Activated CD4-positive, CD25-positive, alpha-beta regulatory T cell (primary cell): ENCODE measurements at regions not wholly inside any gene's neighbourhood (a gene's known extent, or its start where the extent isn't known, plus 50 kb on each side); places are given as distances from the start of the nearest gene placed in this dataset.
"Not testable (repeated sequence)": the region's sequence is repeated elsewhere in the genome, so short reads cannot be mapped to it uniquely, and the experiment has no call there.

Source experiments
- DNase-seq, 4 experiments: peaks; one replicate each; lab custom pipeline; 2025; lab: John Stamatoyannopoulos, UW

GRCh38 chr18:4765401-4765800 lies 310.3 kb upstream of the DLGAP1 start:
- no peak for DNase-seq

GRCh38 chr18:4762330-4762729 lies 307.2 kb upstream of the DLGAP1 start:
- DNase-seq = no peak

- DNase-seq = no peak
These were observed 303.9 kb upstream of the DLGAP1 start for GRCh38 chr18:4758980-4759379.

- no peak for DNase-seq
These were observed 300.7 kb upstream of the DLGAP1 start for GRCh38 chr18:4755848-4756247.

GRCh38 chr18:4753151-4753550 lies 298.0 kb upstream of the DLGAP1 start:
- not testable (repeated sequence) for DNase-seq

GRCh38 chr18:4751523-4751922 lies 296.4 kb upstream of the DLGAP1 start:
- DNase-seq = no peak

GRCh38 chr18:4750393-4751346 lies 295.6 kb upstream of the DLGAP1 start:
- no peak for DNase-seq

GRCh38 chr18:4748975-4749374 lies 293.9 kb upstream of the DLGAP1 start:
- no peak for DNase-seq

- no peak for DNase-seq
These were observed 279.8 kb upstream of the DLGAP1 start for GRCh38 chr18:4734903-4735302.

GRCh38 chr18:4734021-4734420 lies 278.9 kb upstream of the DLGAP1 start:
- DNase-seq = no peak

GRCh38 chr18:4721545-4721944 lies 266.4 kb upstream of the DLGAP1 start:
- DNase-seq = no peak

- DNase-seq = no peak
These were observed 265.4 kb upstream of the DLGAP1 start for GRCh38 chr18:4720518-4720917.

GRCh38 chr18:4705894-4706293 lies 250.8 kb upstream of the DLGAP1 start:
- no peak for DNase-seq

- DNase-seq = no peak
These were observed 249.7 kb upstream of the DLGAP1 start for GRCh38 chr18:4704781-4705180.

- no peak for DNase-seq
These were observed 236.7 kb upstream of the DLGAP1 start for GRCh38 chr18:4691836-4692235.

- not testable (repeated sequence) for DNase-seq
These were observed 223.6 kb upstream of the DLGAP1 start for GRCh38 chr18:4678685-4679084.

GRCh38 chr18:4677006-4677405 lies 221.9 kb upstream of the DLGAP1 start:
- DNase-seq = no peak

- DNase-seq = no peak
These were observed 217.1 kb upstream of the DLGAP1 start for GRCh38 chr18:4672162-4672561.

GRCh38 chr18:4658804-4659203 lies 203.7 kb upstream of the DLGAP1 start:
- no peak for DNase-seq

- no peak for DNase-seq
These were observed 198.3 kb upstream of the DLGAP1 start for GRCh38 chr18:4653418-4653817.

- DNase-seq = no peak
These were observed 186.8 kb upstream of the DLGAP1 start for GRCh38 chr18:4641771-4642368.

GRCh38 chr18:4640349-4641012 lies 185.4 kb upstream of the DLGAP1 start:
- DNase-seq = no peak
